ENCODE measurements at regions not wholly inside any gene's neighbourhood (a gene's known extent, or its start where the extent isn't known, plus 50 kb on each side); places are given as distances from the start of the nearest gene placed in this dataset.
"Not testable (repeated sequence)": the region's sequence is repeated elsewhere in the genome, so short reads cannot be mapped to it uniquely, and the experiment has no call there.

DNA sequence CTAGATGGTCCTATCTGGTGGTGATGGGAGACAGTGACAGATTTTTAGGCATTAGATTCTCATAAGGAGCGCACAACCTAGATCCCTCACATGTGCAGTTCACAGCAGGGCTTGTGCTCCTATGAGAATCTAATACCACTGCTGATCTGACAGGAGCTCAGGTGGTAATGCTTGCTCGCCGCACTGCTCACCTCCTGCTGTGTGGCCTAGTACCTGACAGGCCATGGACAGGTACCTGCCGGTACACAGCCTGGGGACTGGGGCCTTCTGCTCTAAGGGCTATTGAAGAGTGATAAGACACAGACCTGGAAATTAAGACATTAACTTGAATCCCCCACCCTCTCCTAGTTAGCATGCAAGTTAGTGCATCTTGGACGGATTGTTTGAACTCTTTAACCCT lies 64.4 kb downstream of the KLRB1 start:
- DNase-seq = not testable (repeated sequence)

DNA sequence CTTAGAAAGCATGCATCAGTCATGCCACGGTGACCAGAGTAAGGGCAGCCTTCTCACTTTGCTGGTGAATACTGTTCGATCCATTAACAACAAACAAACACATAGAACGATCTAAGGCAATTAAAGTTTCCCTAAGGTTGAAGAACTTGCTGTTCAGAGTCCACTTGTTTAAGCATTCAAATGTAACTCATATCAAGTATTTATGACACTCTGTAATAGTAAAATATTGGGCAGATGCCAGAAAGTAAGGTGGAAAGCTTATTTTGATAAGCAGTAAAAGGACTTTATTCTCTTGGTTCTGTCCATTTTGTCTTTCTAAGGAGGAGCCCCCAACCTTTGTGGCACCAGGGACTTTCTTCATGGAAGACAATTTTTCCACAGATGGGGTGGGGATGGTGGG lies 64.9 kb downstream of the KLRB1 start:
- DNase-seq = not testable (repeated sequence)

DNA sequence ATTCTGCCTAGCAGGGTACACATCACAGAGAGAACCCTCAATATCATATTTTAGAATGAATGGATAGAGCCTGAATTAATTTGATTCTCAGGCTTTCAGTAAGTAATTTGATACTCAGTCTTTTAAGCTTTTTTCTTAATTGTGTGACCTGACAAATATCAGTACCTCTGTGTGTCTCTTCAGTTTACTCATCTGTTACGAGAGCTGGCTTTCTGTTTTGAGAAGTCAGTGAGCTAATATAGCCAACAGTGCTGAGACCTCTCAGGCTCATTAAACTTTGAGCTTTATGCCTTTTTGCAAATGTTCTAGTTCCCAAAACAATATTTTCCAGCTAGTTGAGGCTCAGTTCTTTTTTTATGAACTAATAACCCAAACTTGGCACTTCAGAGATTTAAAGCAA lies 91.8 kb downstream of the KLRB1 start:
- not testable (repeated sequence) for DNase-seq

DNA sequence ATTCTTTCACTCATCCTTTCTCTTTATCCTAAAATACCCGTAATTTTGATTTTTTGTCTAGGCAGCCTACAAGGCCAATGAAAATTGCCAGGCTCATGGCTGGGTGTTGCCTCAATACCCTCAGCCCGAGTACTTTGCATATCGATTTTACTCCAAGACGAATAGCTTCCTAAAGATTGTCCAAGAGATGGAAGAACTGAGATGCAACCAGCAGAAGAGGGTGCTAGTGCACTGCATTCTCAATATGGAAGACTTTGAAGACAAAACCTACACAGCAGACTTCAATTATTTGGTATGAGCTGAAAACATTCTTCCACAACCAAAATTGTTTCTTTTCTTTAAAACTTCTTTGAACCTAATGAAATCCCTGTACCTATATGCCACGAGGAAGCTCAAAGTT lies 95.0 kb downstream of the KLRB1 start:
- not testable (repeated sequence) for DNase-seq

DNA sequence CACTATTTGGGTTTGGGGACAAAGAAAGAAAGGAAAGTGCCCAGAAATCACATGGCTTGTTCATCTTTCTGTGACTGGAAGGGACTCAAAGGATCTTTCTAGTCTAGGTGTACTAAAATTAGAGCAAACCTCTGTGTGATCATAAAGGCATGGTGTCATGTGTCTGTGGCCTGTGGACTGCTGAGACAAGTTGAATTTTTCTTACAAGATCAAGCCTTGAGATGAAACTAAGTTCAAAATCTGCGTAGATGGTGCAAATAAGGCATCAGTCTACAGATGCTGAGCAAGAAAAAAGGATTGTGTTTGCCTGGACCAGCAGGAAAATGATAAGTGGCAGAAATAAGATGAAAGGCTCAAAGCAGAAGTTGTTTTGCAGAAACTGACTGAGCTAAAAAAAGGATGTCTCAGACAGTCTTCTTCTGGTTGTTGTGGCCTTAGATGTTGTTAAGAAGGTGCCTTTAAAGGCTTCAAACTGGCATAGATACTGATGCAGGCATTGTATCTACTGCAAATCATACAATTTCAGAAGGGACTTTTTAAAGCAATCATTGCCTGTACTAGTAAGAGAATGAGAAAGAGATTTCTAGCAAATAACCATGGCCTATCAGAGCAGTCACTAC lies 97.2 kb downstream of the KLRB1 start:
- DNase-seq = not testable (repeated sequence)

DNA sequence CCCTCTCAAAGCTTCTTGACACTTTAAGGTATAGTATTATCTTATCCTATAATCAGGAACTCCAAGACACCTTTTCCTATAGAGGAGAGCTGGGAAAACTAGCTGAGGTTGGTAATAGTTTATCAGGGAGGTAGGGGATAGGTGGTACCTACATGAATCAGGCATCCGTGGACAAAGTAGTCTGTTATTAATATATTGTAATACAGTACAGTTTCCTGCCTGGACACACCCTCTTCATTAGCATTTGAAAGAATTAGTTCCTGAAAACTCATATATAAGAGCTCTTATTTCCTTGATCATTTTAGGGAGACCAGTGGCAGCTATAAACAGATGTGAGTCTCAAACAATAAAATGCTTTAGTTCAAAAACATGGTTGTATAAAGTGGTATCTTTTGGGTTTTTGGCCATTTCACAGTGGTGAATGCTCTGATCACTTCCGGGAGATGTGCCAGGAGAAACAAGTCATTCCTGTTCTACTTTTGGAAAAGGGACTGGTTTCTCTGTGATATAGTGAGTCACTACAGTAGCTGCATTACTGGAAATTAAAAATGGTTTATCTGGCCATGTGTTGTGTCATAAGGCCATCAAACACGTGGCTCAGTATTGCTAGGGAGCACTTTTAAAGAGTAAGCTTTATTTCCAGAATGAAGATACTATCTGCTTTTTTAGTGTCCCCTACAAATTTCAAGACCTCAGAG lies 98.1 kb downstream of the KLRB1 start:
- DNase-seq = no peak

DNA sequence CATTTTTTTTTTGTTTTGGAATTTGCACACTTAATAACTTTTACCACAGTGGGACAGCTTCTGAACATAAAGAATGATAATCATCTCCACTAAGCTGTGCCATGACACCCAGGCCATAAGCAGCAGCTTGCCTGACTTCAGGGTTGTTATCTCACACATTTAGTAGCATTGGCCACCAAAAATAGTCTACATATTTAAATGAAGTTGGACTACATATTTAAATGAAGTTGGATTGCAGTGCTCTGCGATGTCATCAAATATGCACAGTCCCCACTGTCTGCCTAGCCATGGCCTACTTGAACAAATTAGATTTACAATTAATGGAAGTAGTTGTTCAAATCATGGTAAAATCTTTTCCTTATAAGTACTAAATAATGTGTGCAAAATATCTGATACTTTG lies 101.0 kb downstream of the KLRB1 start:
- DNase-seq = no peak

DNA sequence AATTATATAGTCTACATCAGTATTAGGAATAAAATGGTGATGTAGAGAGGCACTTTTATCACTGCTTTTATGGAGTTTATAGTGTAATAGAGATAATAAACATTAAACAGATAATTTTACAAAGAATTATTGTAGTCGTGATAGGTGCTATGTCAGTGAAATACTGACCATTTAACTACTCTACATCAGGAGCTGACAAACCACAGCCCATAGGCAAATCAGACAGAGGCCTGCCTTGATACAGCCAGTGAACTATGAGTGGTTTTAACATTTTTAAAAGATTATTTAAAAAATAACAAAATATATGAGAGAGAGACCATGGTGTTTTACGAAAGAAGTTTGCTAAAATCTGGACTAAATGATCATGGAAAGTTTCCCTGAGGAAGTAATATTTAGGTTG lies 104.3 kb downstream of the KLRB1 start:
- not testable (repeated sequence) for DNase-seq

DNA sequence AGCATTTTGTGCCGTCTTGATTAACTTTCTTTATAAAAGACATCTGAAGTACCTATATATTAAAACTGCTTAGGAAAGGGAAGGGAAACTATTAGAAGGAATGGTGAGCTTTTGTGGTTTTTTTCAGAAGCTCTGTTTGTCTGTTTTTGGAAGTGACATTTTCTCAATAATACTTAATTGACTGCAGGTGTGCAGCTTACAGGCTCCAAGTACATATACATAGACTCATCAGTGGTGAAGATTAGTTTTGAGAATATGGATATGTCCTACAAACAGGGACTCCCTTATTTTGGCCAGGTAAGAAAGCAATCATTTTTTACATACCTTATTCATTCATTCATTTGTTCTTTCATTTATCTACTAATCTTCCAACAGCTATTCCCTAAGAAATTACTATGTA lies 104.9 kb downstream of the KLRB1 start:
- DNase-seq = not testable (repeated sequence)

DNA sequence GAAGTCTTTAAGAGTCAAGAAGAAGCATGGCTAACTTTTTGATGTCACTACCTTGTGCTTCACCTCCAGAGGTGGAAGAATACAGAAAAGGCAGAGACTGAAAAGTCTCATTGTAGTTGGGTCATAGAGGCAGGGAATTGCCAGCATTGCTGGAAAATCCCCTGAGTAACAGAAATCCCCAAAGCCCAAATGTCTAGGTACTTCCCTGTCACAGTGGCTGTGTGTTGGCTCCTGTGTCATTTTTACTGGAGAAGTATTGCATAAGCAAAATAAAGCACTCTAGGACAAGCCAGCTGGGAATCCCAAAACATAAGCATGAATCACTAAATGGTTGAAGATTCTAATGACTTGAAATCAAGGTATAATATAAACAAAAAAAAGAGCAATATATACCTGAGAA lies 114.4 kb downstream of the KLRB1 start:
- not testable (repeated sequence) for DNase-seq

DNA sequence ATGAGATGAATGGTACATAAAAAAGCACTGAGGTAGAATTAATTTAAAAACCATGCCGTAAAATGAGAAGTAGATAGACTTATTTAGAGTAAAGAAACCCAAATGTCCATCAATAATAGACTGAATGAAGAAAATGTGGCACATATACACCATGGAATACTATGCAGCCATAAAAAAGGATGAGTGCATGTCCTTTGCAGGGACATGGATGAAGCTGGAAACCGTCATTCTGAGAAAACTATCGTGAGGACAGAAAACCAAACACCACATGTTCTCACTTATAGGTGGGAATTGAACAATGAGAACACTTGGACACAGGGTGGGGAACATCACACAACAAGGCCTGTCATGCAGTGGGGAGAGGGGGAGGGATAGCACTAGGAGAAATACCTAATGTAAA lies 126.4 kb downstream of the KLRB1 start:
- DNase-seq = not testable (repeated sequence)

DNA sequence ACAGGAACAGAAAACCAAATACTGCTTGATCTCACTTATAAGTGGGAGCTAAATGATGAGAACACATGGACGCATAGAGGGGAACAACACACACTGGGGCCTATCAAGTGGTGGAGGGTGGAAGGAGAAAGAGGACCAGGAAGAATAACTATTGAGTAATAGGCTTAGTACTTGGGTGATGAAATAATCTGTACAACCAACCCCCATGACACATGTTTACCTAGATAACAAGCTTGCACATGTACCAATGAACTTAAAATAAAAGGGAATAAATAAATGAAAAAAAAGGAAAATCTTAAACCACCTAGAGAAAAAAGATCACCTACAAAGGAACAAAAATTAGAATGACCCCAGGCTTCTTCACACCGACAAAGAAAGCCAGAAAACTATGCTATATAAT lies 133.5 kb downstream of the KLRB1 start:
- not testable (repeated sequence) for DNase-seq

DNA sequence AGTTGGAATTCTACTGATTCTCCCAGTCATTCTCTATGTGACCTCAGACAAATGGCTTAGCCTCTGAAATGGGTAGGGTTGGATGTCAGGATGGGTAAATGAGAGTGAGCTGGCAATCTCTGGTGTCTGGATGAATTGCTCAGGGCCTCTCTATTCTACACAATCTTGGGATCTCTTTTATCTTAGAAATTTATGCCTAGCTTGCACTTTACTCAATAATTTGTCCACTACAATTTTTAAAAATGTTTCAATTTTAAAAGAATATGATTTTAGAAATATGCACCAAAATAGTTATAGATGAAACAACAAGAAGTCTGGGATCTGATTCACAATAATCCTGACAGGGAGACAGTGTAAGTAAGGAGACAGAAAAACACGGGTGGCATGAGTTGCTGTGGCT lies 134.1 kb downstream of the KLRB1 start:
- not testable (repeated sequence) for DNase-seq

DNA sequence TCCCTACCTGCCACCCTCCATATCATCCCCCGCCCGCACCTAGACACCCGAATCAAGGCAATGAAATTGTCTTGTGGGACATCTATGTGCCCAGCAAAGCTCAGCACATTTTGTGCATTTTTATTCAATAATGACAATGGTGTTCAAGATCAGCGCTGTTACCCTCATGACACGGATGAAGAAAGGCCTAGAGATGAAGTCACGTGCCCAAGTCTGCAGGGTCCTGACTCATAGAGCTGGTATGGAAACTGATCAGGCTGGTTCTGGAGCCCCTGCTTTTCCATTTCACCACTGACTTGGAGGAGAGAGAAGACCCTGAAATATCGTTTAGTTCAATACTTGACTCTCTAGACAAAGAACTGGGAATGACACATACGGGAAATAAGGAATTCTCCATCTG lies 136.2 kb downstream of the KLRB1 start:
- DNase-seq = not testable (repeated sequence)

DNA sequence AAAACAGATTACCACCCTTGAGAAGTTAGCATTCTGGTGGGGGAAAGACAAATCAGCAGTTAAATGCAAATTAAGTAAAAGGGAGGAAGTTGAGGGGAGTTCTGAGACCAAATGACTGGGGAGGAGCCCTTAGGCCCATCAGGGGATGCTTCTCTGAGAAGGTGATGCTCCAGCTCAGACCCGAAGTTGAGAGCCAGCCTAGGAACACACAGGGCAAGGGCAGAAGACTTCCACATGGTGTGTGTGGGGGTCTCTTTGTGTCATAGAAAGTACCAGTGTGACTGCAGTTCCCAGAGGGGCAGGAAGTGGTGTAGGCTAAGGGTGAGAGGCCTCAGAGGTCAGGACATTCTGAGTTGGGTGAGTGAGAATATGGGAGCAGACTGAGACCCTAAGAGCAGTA lies 137.3 kb downstream of the KLRB1 start:
- not testable (repeated sequence) for DNase-seq

DNA sequence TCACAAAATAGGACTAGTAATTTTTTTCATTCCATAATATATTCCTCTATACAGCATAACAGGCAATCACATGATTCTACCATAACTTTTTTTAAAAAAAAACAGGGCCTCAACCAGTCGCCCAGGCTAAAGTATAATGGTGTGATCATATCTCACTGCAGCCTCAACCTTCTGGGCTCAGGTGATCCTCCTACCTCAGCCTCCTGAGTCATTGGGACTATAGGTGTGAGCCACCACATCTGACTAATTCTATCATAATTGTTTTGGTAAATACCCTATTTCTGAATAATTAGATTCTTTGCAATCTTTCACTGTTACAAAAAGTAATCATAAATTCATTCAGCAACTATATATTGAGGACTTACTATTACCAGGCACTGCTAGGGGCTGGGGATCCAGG lies 137.8 kb downstream of the KLRB1 start:
- DNase-seq = not testable (repeated sequence)

DNA sequence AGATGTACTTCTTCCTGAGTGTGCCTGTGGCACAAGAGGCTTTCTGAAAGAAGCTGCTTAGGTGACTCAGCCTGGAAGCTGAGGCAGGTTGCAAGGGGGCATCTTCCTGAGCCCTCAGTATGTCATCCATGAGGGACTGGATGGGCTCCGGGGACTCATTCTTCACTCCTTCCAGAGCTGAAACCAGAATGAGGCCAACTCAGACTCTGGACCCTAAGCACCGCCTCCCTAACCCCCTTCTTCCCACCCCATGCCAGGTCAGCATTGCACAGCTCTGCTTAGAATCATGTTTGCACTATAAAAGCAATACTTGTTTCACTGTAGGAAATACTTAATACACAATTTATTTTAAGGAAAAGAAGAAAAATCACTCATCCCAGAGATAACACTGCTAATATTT lies 138.3 kb downstream of the KLRB1 start:
- DNase-seq = not testable (repeated sequence)

DNA sequence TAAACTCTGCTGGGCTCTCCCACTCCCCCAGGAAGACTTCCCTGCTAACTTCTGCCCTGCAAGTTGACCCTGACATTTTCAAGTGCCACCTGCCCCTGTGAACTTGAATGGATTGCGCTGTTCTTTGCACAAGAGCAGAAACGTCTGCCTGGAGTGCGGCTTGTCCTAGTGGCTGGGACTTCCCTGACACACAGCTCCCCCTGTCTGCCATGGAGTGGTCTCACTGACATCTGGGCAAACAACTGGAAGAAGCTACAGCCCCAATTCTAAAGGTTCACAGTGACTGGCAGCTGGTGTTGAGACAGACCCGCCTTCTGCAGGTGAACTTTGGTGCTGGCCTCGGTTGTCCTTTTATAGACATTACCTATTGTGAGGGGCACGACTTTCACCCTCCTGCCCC lies 138.7 kb downstream of the KLRB1 start:
- DNase-seq = not testable (repeated sequence)

DNA sequence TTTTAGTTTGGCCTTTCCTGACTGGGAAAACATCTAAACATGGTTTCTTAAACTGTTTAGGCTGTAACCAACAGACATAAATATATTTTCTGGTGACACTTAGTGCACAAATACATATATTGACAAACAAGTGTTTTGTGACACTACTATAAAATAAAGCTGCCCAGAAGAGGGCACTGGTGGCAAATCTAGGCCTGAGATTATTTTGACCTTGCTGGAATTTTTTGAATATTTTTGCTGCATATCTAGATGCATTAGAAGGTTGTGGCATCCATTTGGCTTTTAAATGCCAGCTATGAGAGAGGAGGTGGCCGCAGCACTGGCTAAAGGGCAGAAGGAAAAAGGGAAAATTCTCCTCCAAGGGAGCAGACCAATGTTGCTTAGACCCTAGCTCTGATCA lies 139.6 kb downstream of the KLRB1 start:
- not testable (repeated sequence) for DNase-seq

DNA sequence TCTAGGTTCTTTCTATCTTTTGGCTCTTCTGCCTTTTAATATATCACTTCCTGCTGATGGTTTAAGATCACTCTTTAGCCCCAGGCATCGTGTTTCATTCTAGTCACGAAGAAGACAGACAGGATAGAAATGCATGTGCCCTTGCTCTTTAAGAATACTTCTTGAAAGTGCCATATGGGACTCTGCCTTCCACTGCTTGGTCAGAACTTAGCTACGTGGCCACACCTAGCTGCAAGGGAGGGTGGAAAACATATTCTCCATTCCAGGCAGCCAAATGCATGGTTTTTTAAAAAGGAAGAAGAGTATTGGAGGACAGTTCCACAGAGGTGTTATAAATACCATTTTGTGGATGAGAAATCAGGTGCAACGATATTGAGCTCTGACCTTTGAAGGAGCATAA lies 143.3 kb downstream of the KLRB1 start:
- DNase-seq = no peak

DNA sequence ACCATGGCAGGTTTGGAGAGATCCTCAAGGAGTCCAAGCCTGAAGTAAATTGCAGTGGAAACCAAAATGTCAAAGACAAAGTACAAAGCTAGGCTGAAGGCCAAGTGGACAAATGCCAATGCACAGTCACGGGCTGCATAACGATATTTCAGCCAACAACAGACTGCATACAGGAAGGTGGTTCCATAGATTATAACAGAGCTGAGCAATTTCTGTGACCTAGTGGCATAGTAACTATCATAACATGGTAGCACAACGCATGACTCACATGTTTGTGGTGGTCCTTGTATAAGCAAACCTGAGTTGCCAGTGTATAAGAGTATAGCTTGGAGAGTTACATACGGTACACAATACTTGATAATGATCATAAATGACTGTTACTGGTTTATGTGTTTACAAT lies 152.2 kb downstream of the KLRB1 start:
- DNase-seq = not testable (repeated sequence)

DNA sequence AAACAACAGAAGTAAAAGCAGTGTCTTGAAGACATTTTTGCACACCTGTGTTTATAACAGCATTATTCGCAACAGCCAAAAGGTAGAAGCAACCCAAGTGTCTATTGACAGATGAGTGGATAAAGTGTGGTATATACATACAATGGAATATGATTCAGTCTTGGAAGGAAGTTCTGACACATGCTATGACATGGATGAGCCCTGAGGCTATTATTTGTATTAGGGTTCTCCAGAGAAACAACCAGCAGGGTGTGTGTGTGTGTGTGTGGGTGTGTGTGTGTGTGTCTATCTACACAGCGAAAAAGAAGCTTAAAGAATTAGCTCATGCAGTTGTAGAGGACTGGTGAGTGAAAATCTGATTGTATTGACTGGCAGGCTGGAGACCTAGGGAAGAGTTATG lies 153.7 kb downstream of the KLRB1 start:
- not testable (repeated sequence) for DNase-seq

DNA sequence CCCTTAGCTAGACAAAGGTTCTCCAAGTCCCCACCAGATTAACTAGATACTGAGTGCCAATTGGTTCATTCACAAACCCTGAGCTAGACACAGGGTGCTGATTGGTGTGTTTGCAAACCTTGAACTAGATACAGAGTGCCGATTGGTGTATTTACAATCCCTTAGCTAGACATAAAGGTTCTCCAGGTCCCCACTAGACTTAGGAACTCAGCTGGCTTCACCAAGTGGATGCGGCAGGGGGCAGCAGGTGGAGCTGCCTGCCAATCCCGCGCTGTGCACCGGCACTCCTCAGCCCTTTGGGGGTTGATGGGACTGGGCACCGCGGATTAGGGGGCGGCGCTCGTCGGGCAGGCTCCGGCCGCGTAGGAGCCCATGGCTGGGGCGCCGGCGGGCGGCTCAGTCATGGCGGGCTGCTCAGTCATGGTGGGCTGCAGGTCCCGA lies 157.6 kb downstream of the KLRB1 start:
- DNase-seq = not testable (repeated sequence)

DNA sequence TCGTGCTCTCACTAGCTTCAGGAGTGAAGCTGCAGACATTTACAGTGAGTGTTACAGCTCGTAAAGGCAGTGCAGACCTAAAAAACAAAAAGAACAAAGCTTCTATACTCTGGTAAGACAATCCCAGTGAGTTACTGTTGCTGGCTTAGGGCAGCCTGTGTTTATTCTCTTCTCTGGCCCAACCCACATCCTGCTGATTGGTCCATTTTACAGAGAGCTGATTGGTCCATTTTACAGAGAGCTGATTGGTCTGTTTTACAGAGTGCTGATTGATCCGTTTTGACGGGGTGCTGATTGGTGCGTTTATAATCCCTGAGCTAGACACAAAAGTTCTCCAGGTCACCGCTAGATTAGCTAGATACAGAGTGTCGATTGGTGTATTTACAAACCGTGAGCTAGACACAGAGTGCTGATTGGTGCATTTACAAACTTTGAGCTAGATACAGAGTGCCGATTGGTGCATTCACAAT lies 158.0 kb downstream of the KLRB1 start:
- not testable (repeated sequence) for DNase-seq

DNA sequence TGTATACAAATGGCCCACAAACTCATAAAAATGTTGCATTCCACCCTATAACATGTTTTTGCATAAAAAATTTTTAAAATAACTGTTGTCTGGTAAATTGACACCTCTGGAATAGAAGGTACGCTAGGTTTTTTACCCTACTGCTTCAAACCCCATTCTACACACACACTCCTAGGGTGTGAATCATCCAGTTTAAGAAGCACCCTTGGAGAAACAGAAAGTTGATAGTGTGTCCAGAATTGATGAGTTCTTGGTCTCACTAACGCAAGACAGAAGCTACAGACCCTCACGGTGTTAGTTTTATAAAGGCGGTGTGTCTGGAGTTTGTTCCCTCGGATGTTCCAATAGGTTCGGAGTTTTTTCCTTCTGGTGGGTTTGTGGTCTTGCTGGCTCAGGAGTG lies 158.5 kb downstream of the KLRB1 start:
- DNase-seq = no peak

All from activated effector memory CD4-positive, alpha-beta T cell treated with Interleukin-2 at 50 U/mL for 16 hours (primary cell).